Thyroid gland (tissue), 4 donors: ENCODE measurements at regions not wholly inside any gene's neighbourhood (a gene's known extent, or its start where the extent isn't known, plus 50 kb on each side); places are given as distances from the start of the nearest gene placed in this dataset.

ENCODE experiments used
- CTCF ChIP-seq, 6 experiments: fragments of 200-600 bp in 3 of 6; fragments of 450-650 bp in 3 of 6; sonication (generic) in 3 of 6; IDR thresholded peaks; one replicate each; pipeline ENCODE4 v1.5.1; 2016 to 2019; ENCODE audit warnings: antibody characterized with exemption in 6 of 6, mild to moderate bottlenecking in 2 of 6, inconsistent platforms in 1 of 6, moderate library complexity in 1 of 6
- POLR2A ChIP-seq, 2 donors: fragments of 450-650 bp; IDR thresholded peaks; one replicate each; pipeline ENCODE4 v1.6.1; 2017; ENCODE audit warnings: antibody characterized with exemption in 2 of 2, mild to moderate bottlenecking in 2 of 2, moderate library complexity in 1 of 2

- TF ChIP-seq CTCF (IDR thresholded peaks at IDR 0.05) (no peak), POLR2A (IDR thresholded peaks at IDR 0.05) (no peak)
Observed at GRCh38 chr12:24425601-24425970, 476.1 kb upstream of the SOX5 start.
